Skeletal muscle cell (primary cell): ENCODE measurements at regions not wholly inside any gene's neighbourhood (a gene's known extent, or its start where the extent isn't known, plus 50 kb on each side); places are given as distances from the start of the nearest gene placed in this dataset.
"Not testable (repeated sequence)": the region's sequence is repeated elsewhere in the genome, so short reads cannot be mapped to it uniquely, and the experiment has no call there.

ENCODE experiments used
- DNase-seq: peaks from one replicate; pipeline ENCODE4 v3.0.0-alpha.2; 2010; ENCODE audit warnings: low read depth
- H3K4me3 ChIP-seq: 2 replicates; pipeline ENCODE4 v1.5.1; 2011; ENCODE audit warnings: low read depth, mild to moderate bottlenecking, control low read depth, low read length, moderate library complexity

GRCh38 chr4:29075366-29075765 lies 1644.8 kb upstream of the PCDH7 start:
- DNase-seq: no peak

DNA sequence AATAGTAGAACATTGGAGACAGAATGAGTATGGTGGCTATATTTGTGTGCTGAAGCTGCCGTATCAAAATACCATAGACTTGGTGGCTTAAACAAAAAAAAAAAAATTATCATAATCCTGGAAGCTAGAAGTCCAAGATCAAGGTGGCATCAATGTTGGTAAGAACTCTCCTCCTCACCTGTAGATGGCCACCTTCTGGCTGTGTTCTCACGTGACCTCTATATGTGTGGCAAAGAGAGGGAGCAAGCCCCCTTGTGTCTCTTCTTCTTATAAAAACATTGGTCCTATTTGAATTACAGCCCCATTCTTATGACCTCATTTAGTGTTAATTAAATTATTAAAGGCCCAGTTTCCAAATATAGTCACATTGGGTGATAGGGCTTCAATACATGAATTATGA lies 1640.9 kb upstream of the PCDH7 start:
- H3K4me3 ChIP-seq: no peak overlapping the region
- DNase-seq: no peak

More at GRCh38 chr4:29075366-29075765, 1644.8 kb upstream of the PCDH7 start:
- no peak overlapping the region for H3K4me3 ChIP-seq

GRCh38 chr4:29081234-29081955 lies 1638.8 kb upstream of the PCDH7 start:
- no peak overlapping the region for H3K4me3 ChIP-seq
- no peak for DNase-seq

DNA sequence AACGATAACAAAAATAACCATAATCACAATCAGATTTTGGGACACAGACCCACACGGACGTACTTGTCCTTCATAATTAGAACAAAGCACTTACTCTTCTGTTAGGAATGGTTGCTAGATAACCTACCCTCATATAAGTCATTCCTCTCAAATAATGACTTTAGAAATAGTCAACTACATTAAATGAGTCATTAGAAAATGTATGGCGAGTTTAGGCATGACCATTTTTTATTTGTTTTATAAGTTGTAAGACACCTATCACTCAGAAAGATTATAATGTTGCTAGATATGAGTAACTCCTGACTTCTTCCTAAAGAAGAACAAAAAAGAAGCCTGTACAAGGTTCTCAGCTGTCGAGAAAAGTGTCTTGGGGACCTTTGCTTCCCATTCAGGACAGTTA lies 1637.5 kb upstream of the PCDH7 start:
- no peak overlapping the region for H3K4me3 ChIP-seq
- DNase-seq: no peak

DNA sequence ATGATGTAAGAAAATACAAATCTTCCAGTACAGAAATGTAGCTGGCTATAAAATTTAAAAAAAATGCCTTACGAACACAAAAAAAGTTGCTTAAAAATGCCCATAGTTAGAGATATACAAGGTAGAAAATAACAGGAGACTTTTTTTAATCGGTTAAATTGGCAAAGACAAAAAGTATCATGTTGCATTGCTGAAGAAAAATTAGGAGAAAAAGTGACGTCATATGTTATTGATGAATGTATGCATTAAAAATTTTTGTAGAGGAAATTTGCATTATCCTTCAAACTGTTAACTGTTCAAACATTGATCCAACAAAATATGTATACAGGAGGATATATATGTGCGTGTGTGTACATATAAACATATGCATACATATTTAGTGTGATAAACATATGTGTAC lies 1634.4 kb upstream of the PCDH7 start:
- no peak overlapping the region for H3K4me3 ChIP-seq

DNA sequence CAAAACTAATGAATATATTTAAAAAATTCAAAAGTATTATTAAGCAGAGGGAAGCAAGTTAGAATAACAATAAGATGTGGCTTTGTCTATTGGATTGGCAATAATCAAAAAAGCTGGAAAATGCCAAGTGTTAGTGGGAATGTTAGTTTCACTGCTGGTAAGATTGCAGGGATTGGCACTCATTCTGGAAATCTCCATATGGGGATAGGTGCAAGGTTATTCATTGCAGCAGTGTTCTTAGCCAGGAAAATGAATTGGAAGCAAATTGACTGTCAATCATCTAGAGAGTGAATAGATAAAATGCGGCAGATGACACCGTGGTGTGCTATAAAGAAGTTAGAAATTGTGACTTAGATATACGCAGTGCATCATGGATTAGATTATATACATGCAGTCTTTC lies 1615.5 kb upstream of the PCDH7 start:
- H3K4me3 ChIP-seq: no peak overlapping the region
- DNase-seq: no peak

More for the DNA sequence above, 1634.4 kb upstream of the PCDH7 start:
- no peak for DNase-seq

DNA sequence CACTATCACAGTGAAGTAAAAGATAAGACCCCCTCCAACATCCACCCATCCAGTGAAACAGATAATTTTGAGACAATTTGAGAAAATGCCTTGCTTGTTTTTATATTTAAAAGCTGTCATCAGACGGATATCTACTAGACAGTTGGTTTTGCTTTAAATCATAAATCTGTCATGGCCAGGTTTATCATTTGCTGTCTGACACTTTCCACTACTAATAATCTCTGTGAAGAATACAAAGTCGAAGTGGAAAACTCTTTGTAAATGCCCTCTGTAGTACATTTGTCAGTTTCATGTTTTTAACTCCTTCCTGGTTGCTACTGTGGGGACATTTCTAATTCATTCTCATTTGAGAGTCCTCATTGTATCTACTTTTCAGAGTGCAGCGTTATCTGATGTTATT lies 1606.2 kb upstream of the PCDH7 start:
- no peak for DNase-seq
- H3K4me3 ChIP-seq: no peak overlapping the region

DNA sequence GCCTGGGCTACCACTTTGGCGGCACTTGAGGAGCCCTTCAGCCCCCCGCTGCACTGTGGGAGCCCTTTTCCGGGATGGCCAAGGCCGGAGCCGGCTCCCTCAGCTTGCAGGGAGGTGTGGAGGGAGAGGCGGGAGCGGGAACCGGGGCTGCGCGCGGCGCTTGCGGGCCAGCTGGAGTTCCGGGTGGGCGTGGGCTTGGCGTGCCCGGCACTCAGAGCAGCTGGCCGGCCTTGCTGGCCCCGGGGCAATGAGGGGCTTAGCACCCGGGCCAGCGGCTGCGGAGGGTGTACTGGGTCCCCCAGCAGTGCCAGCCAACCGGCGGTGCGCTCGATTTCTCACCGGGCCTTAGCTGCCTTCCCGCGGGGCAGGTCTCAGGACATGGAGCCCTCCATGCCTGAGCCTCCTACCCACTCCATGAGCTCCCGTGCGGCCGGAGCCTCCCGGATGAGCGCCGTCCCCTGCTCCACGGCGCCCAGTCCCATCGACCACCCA lies 1602.9 kb upstream of the PCDH7 start:
- H3K4me3 ChIP-seq, DNase-seq: not testable (repeated sequence)

DNA sequence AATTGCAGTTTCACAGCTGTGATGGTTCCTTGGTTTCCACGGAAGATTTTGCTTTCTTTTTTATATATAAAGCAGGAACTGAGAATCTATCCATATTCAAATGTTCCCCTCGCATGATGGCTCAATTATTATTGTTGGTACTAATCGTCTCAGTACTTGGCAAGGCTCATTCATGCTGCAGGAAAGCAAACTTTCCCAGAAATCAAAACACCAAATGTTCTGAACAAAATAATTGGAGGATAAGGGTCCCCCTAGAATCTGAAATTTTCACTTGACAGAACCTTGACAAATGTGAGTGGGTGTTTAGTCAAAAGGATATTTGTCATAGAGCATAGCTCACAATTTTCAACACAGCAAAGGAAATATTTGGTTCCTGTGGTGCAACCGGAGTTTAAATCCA lies 1598.6 kb upstream of the PCDH7 start:
- no peak for DNase-seq
- H3K4me3 ChIP-seq: no peak overlapping the region

DNA sequence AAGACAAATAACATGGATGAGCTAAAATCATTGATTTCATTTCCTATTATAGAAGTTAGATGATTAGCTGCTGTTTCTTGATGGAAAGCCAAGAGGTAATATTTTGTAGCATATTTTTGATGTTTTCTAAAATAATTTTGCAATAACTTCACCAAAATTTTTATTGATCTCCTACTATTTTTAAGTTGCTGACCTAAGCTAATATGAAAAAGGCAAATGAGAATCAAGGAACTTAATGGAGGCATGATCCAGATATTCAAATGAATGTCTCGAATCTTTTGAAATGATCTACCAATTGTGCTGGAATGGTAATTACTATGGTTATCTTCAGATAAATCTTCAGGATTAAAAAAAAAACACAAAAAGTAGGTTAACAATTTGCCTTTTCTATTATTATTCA lies 1591.4 kb upstream of the PCDH7 start:
- no peak overlapping the region for H3K4me3 ChIP-seq
- DNase-seq: no peak

DNA sequence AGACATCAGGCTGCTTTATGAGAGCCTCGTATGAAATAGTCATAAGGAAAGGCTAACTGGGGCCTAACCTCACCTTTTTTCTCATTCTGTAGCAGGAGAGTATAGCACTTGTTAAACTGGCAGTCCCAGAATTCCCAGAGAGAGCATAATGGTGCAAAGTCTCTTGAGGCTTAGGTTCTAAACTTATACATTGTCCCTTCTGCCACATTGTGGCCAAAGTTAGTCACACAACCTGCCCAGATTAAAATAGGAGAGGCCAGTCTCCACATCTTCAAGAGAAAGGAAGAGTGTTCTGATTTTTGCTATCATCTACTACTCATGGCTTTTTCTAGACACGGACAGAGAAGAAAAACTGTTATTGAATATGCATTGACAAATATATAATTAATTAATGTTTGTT lies 1588.9 kb upstream of the PCDH7 start:
- DNase-seq: no peak

DNA sequence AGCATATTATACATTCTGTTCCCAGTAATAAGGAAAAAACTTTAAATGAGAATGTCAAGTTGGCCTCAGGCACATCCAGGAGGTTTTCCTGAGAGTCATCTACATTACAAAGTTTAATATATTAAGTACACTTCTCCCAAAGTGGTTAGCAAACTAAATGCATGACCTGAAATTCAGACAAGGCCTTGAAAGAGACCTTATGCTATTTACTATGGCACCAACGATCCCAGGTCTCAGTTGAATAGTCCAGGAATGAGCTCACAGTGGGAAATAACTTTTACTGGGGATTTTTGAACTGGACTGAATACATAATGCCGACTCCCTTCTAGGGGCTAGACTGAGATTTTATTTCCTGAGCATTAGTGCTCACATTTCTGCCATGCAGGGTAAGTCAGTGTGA lies 1577.5 kb upstream of the PCDH7 start:
- no peak overlapping the region for H3K4me3 ChIP-seq
- DNase-seq: no peak

More for the DNA sequence above, 1588.9 kb upstream of the PCDH7 start:
- no peak overlapping the region for H3K4me3 ChIP-seq

GRCh38 chr4:29151584-29151983 lies 1568.6 kb upstream of the PCDH7 start:
- H3K4me3 ChIP-seq: no peak overlapping the region
- peak; percentile 20 for DNase-seq

- no peak overlapping the region for H3K4me3 ChIP-seq
- DNase-seq: no peak
These were observed 1566.5 kb upstream of the PCDH7 start for GRCh38 chr4:29153642-29154041.

DNA sequence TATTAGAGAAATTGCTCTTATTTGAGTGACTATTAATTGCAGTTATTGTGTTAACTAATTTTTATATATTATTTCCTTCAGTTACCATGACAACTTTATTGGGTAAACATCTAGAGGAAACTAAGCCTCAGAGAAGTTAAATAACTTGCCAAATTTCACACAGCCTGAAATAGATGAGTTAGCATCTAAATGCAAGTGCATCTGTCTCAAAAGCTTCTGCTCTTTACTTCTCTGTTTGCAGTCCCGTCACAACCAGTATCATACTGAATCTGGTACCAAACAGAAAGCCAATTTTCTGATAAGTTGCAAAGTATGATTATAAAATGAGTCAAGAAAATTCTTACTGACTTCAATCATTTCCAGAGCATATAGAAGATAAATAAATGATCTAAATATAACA lies 1544.9 kb upstream of the PCDH7 start:
- DNase-seq: no peak
- no peak overlapping the region for H3K4me3 ChIP-seq

DNA sequence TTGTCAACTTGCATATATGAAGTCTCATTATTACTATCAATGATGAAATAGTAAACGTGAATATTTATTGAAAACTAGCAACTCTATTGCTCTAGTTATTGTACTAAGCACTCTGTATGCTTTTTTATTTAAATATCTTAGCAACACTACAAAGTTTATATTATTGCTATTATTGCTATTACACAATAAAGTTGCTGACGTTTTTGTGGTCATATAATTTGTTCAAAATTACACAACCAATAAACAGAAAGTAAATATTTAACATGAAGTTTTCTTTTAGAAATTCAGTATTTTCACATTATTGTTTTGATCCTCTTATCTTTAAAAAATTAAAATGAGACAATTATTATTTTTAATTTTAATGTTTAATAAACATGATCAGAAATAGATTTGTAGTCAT lies 1521.1 kb upstream of the PCDH7 start:
- DNase-seq: no peak
- no peak overlapping the region for H3K4me3 ChIP-seq

- H3K4me3 ChIP-seq: no peak overlapping the region
- no peak for DNase-seq
These were observed 1520.7 kb upstream of the PCDH7 start for GRCh38 chr4:29199485-29199884.

GRCh38 chr4:29213020-29213419 lies 1507.1 kb upstream of the PCDH7 start:
- DNase-seq: no peak
- H3K4me3 ChIP-seq: no peak overlapping the region

DNA sequence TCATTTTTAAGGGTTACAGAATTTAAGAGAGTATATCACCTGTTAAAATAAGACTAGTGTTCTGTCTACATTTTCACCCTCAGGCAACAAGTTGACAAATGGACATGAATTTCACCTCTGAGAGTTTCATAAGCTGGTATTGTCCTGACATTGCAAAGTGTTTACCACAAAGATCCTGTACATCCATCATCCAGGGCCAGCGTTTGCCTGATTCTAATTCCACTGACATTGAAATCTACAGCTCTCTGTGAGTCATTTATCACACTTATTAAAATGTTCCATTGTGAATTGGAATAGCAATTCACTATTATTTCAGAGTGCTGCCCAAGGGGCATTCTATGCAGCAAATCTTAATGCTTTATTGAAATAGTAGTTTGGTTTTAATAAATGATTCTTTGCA lies 1499.4 kb upstream of the PCDH7 start:
- DNase-seq: no peak
- H3K4me3 ChIP-seq: no peak overlapping the region

- DNase-seq: no peak
- no peak overlapping the region for H3K4me3 ChIP-seq
These were observed 1495.3 kb upstream of the PCDH7 start for GRCh38 chr4:29224911-29225310.

GRCh38 chr4:29240641-29241040 lies 1479.5 kb upstream of the PCDH7 start:
- no peak for DNase-seq
- H3K4me3 ChIP-seq: no peak overlapping the region

DNA sequence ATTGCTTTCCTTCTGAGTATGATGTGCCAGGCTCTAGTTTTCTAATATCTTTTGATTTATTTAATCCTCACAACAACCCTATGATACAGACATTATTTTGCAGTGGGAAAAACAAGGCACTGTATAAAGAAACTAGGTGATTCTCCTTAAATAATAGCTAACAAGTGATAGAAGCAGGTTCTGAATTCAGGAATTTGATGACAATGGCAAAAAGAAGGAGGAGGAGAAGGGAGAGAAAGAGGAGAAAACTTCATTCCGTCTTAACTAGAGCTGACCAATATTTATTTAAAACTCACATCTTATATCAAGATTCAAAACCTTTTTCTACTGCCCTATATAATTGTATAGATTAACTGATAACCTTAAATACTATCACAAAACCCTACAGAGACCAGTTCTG lies 1477.1 kb upstream of the PCDH7 start:
- no peak overlapping the region for H3K4me3 ChIP-seq
- DNase-seq: no peak
